Esophagus muscularis mucosa (tissue), 4 donors: ENCODE measurements at regions not wholly inside any gene's neighbourhood (a gene's known extent, or its start where the extent isn't known, plus 50 kb on each side); places are given as distances from the start of the nearest gene placed in this dataset.

Experiments
- DNase-seq: peaks from one replicate; pipeline ENCODE4 v3.0.0-alpha.2; 2017; ENCODE audit errors: extremely low spot score
- H3K27ac ChIP-seq, 4 donors: fragments of 200-600 bp; sonication (generic); replicated peaks in 1 of 4; 1 replicate in 3 of 4; 2 replicates in 1 of 4; pipeline ENCODE4 v1.5.1; 2016 to 2019; ENCODE audit warnings: mild to moderate bottlenecking in 1 of 4
- H3K27me3 ChIP-seq, 4 donors: fragments of 200-600 bp; sonication (generic); one replicate each; pipeline versions ENCODE4 v1.5.1 to v1.6.0; 2016 to 2019
- H3K36me3 ChIP-seq, 4 donors: fragments of 200-600 bp; sonication (generic); one replicate each; pipeline ENCODE4 v1.5.1; 2016 to 2019
- H3K4me1 ChIP-seq, 4 donors: fragments of 200-600 bp; sonication (generic); one replicate each; pipeline ENCODE4 v1.5.1; 2016 to 2019
- H3K4me3 ChIP-seq, 4 donors: fragments of 200-600 bp; sonication (generic); 1 replicate in 2 of 4; 2 replicates in 2 of 4; pipeline ENCODE4 v1.5.1; 2016 to 2019; ENCODE audit warnings: mild to moderate bottlenecking in 4 of 4, moderate library complexity in 1 of 4
- H3K9me3 ChIP-seq, 4 donors: fragments of 200-600 bp; sonication (generic); 1 replicate in 3 of 4; 2 replicates in 1 of 4; pipeline ENCODE4 v1.5.1; 2016 to 2019
- CTCF ChIP-seq, 3 experiments: fragments of 200-600 bp in 2 of 3; fragments of 450-650 bp in 1 of 3; sonication (generic) in 2 of 3; IDR thresholded peaks; one replicate each; pipeline ENCODE4 v1.5.1; 2017 to 2019; ENCODE audit warnings: antibody characterized with exemption in 3 of 3, mild to moderate bottlenecking in 2 of 3, moderate library complexity in 1 of 3
- EP300 ChIP-seq: sonication (generic); formaldehyde crosslinking; IDR thresholded peaks from one replicate; pipeline ENCODE4 v1.6.1; 2017; ENCODE audit warnings: antibody characterized with exemption
- POLR2A ChIP-seq: fragments of 450-650 bp; IDR thresholded peaks from one replicate; pipeline ENCODE4 v1.6.1; 2017; ENCODE audit warnings: antibody characterized with exemption, moderate library complexity, mild to moderate bottlenecking, low read depth
- POLR2AphosphoS5 ChIP-seq, 2 donors: sonication (generic); formaldehyde crosslinking; IDR thresholded peaks; one replicate each; pipeline ENCODE4 v1.6.1; 2017; ENCODE audit warnings: antibody characterized with exemption in 2 of 2
- WGBS: methylation state at CpG from one replicate; pipeline ENCODE4 v1.1.5; 2018; 5-methylcytosine and 5-hydroxymethylcytosine counted together
- intact Hi-C: fragments of 100-400 bp; cut with DNase I; formaldehyde crosslinking; loops from one replicate; pipeline ENCODE4 v1.15.1; 2023

- Histone ChIP-seq H3K36me3 (no peaks in the 10 kb centered on the region), H3K9me3 (peaks cover 0 to 11% (median 0%) of the 10 kb centered on the region in 4 donors), H3K4me3 (no peak overlapping the region), H3K4me1 (no peaks in the 10 kb centered on the region), H3K27me3 (peaks cover 0 to 18% (median 0%) of the 10 kb centered on the region in 4 donors), H3K27ac (no peak overlapping the region)
- WGBS, result 91% methylated on average over 18 of the region's 22 CpGs
- no peak for DNase-seq
- no peak for TF ChIP-seq CTCF (IDR thresholded peaks at IDR 0.05)
- no peak for TF ChIP-seq EP300
- TF ChIP-seq POLR2A, result no peak
- no peak for TF ChIP-seq POLR2AphosphoS5 (IDR thresholded peaks at IDR 0.05)
- intact Hi-C loops, result no loop called here
Observed at GRCh38 chr10:128747582-128748346, 621.5 kb upstream of the MKI67 start.

- H3K27ac ChIP-seq, result no peak overlapping the region
Observed at GRCh38 chr10:128751284-128751683, 625.1 kb upstream of the MKI67 start.

GRCh38 chr10:128751851-128752250, 625.6 kb upstream of the MKI67 start:
- no peak overlapping the region for H3K27ac ChIP-seq
- TF ChIP-seq POLR2AphosphoS5 (IDR thresholded peaks at IDR 0.05) (no peak), CTCF (IDR thresholded peaks at IDR 0.05) (no peak), EP300 (no peak)
- H3K9me3 ChIP-seq, result peaks cover 0 to 11% (median 0%) of the 10 kb centered on the region in 4 donors
- no peaks in the 10 kb centered on the region for H3K4me1 ChIP-seq
- peaks cover 0 to 11% (median 0%) of the 10 kb centered on the region in 4 donors for H3K27me3 ChIP-seq
- H3K4me3 ChIP-seq, result no peak overlapping the region
- intact Hi-C loops, result no loop called here
- H3K36me3 ChIP-seq, result no peaks in the 10 kb centered on the region
- WGBS, result 93% methylated on average over 3 of the region's 3 CpGs
- no peak for DNase-seq

More at GRCh38 chr10:128751284-128751683, 625.1 kb upstream of the MKI67 start:
- TF ChIP-seq POLR2AphosphoS5 (IDR thresholded peaks at IDR 0.05), result no peak
- TF ChIP-seq EP300, result no peak
- TF ChIP-seq CTCF (IDR thresholded peaks at IDR 0.05), result no peak
- no peak for TF ChIP-seq POLR2A
- intact Hi-C loops, result no loop called here
- Histone ChIP-seq H3K27me3 (peaks cover 0 to 11% (median 0%) of the 10 kb centered on the region in 4 donors), H3K4me3 (no peak overlapping the region), H3K9me3 (peaks cover 0 to 11% (median 0%) of the 10 kb centered on the region in 4 donors), H3K4me1 (no peaks in the 10 kb centered on the region), H3K36me3 (no peaks in the 10 kb centered on the region)
- DNase-seq, result no peak
- 75% methylated on average over 3 of the region's 7 CpGs for WGBS

- Histone ChIP-seq H3K9me3 (no peaks in the 10 kb centered on the region), H3K36me3 (no peaks in the 10 kb centered on the region), H3K4me1 (no peaks in the 10 kb centered on the region), H3K27ac (no peak overlapping the region), H3K27me3 (no peaks in the 10 kb centered on the region), H3K4me3 (no peak overlapping the region)
- TF ChIP-seq POLR2A (no peak), POLR2AphosphoS5 (IDR thresholded peaks at IDR 0.05) (no peak), EP300 (no peak), CTCF (IDR thresholded peaks at IDR 0.05) (no peak)
- no peak for DNase-seq
- intact Hi-C loops, result no loop called here
- 89% methylated on average over 8 of the region's 8 CpGs for WGBS
Observed at GRCh38 chr10:128759174-128759573, 633.0 kb upstream of the MKI67 start.

- Histone ChIP-seq H3K27me3 (no peaks in the 10 kb centered on the region), H3K4me3 (no peak overlapping the region), H3K27ac (no peak overlapping the region), H3K36me3 (no peaks in the 10 kb centered on the region), H3K4me1 (no peaks in the 10 kb centered on the region), H3K9me3 (no peaks in the 10 kb centered on the region)
- WGBS, result 87% methylated on average over 4 of the region's 4 CpGs
- TF ChIP-seq POLR2AphosphoS5 (IDR thresholded peaks at IDR 0.05), result no peak
- no peak for TF ChIP-seq POLR2A
- TF ChIP-seq EP300, result no peak
- TF ChIP-seq CTCF (IDR thresholded peaks at IDR 0.05), result no peak
- intact Hi-C loops, result no loop called here
- DNase-seq, result no peak
Observed at GRCh38 chr10:128763588-128763987, 637.4 kb upstream of the MKI67 start.
